ENCODE measurements at regions not wholly inside any gene's neighbourhood (a gene's known extent, or its start where the extent isn't known, plus 50 kb on each side); places are given as distances from the start of the nearest gene placed in this dataset.

DNA sequence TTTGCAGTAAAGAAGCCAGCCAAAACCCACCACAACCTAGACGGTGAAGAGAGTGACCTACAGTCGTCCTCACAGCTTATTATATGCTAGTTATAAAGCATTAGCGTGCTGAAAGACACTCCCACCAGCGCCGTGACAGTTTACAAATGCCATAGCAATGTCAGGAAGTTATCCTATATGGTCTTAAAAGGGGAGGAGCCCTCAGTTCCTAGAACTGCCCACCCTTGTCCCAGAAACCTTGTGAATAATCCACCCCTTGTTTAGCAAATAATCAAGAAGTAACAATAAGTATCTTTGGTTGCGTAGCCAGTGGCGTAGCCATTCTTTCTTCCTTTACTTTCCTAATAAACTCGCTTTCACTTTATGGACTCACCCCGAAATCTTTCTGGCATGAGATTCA lies 227.9 kb upstream of the ARGLU1 start:
- 50% methylated on average over 9 of the region's 9 CpGs for WGBS
- Histone ChIP-seq H3K36me3 (ENCODE audit: control insufficient read depth in 2 of 2, insufficient read depth in 2 of 2, low read length in 1 of 2) (no peaks in the 10 kb centered on the region), H3K4me3 (ENCODE audit: low read length in 2 of 2) (peak overlapping the region in 1 of 2 donors; percentile 17), H3K4me1 (ENCODE audit: control insufficient read depth in 2 of 2, insufficient read depth in 2 of 2, low read length in 2 of 2) (no peaks in the 10 kb centered on the region), H3K27ac (ENCODE audit: low read depth in 1 of 2, low read length in 1 of 2) (no peak overlapping the region), H3K9me3 (ENCODE audit: control insufficient read depth in 2 of 2, insufficient read depth in 1 of 2, low read length in 1 of 2) (peaks cover 0 to 3% of the 10 kb centered on the region in 2 donors), H3K27me3 (ENCODE audit: control insufficient read depth in 2 of 2, insufficient read depth in 1 of 2, low read length in 1 of 2) (no peaks in the 10 kb centered on the region)
- no peak for DNase-seq (ENCODE audit: low read depth in 6 of 9, low spot score in 9 of 9)

GRCh38 chr13:106794117-106794516 lies 226.2 kb upstream of the ARGLU1 start:
- no peak for DNase-seq (ENCODE audit: low read depth in 6 of 9, low spot score in 9 of 9)
- Histone ChIP-seq H3K27me3 (ENCODE audit: control insufficient read depth in 2 of 2, insufficient read depth in 1 of 2, low read length in 1 of 2) (no peaks in the 10 kb centered on the region), H3K4me1 (ENCODE audit: control insufficient read depth in 2 of 2, insufficient read depth in 2 of 2, low read length in 2 of 2) (no peaks in the 10 kb centered on the region), H3K36me3 (ENCODE audit: control insufficient read depth in 2 of 2, insufficient read depth in 2 of 2, low read length in 1 of 2) (no peaks in the 10 kb centered on the region), H3K4me3 (ENCODE audit: low read length in 2 of 2) (no peak overlapping the region), H3K27ac (ENCODE audit: low read depth in 1 of 2, low read length in 1 of 2) (no peak overlapping the region), H3K9me3 (ENCODE audit: control insufficient read depth in 2 of 2, insufficient read depth in 1 of 2, low read length in 1 of 2) (peaks cover 0 to 3% of the 10 kb centered on the region in 2 donors)
- WGBS, result 92% methylated on average over 4 of the region's 4 CpGs

- no peak for DNase-seq (ENCODE audit: low read depth in 6 of 9, low spot score in 9 of 9)
- H3K36me3 ChIP-seq (ENCODE audit: control insufficient read depth in 2 of 2, insufficient read depth in 2 of 2, low read length in 1 of 2), result no peaks in the 10 kb centered on the region
- no peaks in the 10 kb centered on the region for H3K9me3 ChIP-seq (ENCODE audit: control insufficient read depth in 2 of 2, insufficient read depth in 1 of 2, low read length in 1 of 2)
- no peaks in the 10 kb centered on the region for H3K27me3 ChIP-seq (ENCODE audit: control insufficient read depth in 2 of 2, insufficient read depth in 1 of 2, low read length in 1 of 2)
- H3K4me1 ChIP-seq (ENCODE audit: control insufficient read depth in 2 of 2, insufficient read depth in 2 of 2, low read length in 2 of 2), result no peaks in the 10 kb centered on the region
- no peak overlapping the region for H3K27ac ChIP-seq (ENCODE audit: low read depth in 1 of 2, low read length in 1 of 2)
- H3K4me3 ChIP-seq (ENCODE audit: low read length in 2 of 2), result no peak overlapping the region
These were observed 222.0 kb upstream of the ARGLU1 start for GRCh38 chr13:106789911-106790310.

DNA sequence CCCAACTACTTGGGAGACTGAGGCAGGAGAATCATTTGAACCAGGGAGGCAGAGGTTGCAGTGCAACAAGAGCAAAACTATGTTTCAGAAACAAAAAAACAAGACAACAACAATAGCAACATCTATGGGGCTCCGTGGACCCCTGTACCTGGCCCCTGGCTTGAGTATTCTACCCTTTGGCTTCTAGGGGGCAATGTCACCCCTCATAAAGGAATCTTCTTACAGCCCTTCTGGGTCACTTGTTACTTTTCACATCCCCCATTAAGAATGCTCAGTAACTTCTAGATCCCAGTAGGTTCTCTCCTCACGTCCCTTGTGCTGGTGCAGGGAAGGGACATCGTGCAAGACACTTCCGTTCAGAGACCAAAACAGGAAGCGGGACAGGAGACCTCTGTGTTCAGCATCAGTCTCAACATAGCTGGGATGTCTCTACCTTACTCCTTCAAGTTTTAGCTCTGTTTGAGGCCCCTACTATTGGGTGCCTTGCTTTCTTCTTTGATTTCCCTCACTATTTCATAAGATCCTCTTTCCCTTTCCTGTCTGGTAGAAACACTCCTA lies 218.1 kb upstream of the ARGLU1 start:
- Histone ChIP-seq H3K4me1 (ENCODE audit: control insufficient read depth in 2 of 2, insufficient read depth in 2 of 2, low read length in 2 of 2) (no peaks in the 10 kb centered on the region), H3K27ac (ENCODE audit: low read depth in 1 of 2, low read length in 1 of 2) (no peak overlapping the region), H3K27me3 (ENCODE audit: control insufficient read depth in 2 of 2, insufficient read depth in 1 of 2, low read length in 1 of 2) (no peaks in the 10 kb centered on the region), H3K36me3 (ENCODE audit: control insufficient read depth in 2 of 2, insufficient read depth in 2 of 2, low read length in 1 of 2) (no peaks in the 10 kb centered on the region), H3K9me3 (ENCODE audit: control insufficient read depth in 2 of 2, insufficient read depth in 1 of 2, low read length in 1 of 2) (no peaks in the 10 kb centered on the region), H3K4me3 (ENCODE audit: low read length in 2 of 2) (no peak overlapping the region)
- no peak for DNase-seq (ENCODE audit: low read depth in 6 of 9, low spot score in 9 of 9)
- 37% methylated on average over 5 of the region's 5 CpGs for WGBS

GRCh38 chr13:106774621-106775020 lies 206.7 kb upstream of the ARGLU1 start:
- Histone ChIP-seq H3K4me3 (ENCODE audit: low read length in 2 of 2) (no peak overlapping the region), H3K27ac (ENCODE audit: low read depth in 1 of 2, low read length in 1 of 2) (no peak overlapping the region), H3K36me3 (ENCODE audit: control insufficient read depth in 2 of 2, insufficient read depth in 2 of 2, low read length in 1 of 2) (no peaks in the 10 kb centered on the region), H3K9me3 (ENCODE audit: control insufficient read depth in 2 of 2, insufficient read depth in 1 of 2, low read length in 1 of 2) (no peaks in the 10 kb centered on the region), H3K27me3 (ENCODE audit: control insufficient read depth in 2 of 2, insufficient read depth in 1 of 2, low read length in 1 of 2) (no peaks in the 10 kb centered on the region), H3K4me1 (ENCODE audit: control insufficient read depth in 2 of 2, insufficient read depth in 2 of 2, low read length in 2 of 2) (no peaks in the 10 kb centered on the region)
- WGBS, result 97% methylated on average over 1 of the region's 1 CpG
- no peak for DNase-seq (ENCODE audit: low read depth in 6 of 9, low spot score in 9 of 9)

DNA sequence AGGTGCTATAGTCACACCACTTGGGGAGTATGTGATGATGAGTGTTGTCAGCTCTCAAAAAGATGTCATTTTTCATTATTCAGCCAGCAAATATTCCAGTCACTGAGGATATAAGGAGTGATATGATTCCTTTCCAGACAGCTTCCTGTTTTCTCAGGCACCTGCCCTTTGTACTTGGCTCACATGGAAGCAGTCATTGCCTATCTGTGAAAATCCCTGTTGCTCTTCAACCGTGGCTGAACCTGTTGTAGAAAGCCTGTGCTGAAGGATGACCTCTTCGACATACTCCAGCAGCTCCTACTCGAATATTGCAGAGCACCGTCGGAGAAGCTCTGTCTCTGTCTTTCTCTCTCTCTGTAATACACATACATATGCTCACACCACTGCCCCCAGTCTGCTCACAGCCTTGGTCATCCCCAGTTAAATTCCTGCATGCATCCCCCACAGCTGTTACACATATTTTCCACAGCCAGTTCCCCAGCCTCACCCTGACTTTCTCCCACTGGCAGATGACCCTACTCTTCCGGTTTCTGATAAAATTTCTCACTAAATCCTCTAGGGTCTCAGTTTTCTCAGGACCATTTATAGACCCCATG lies 204.2 kb upstream of the ARGLU1 start:
- DNase-seq (ENCODE audit: low read depth in 6 of 9, low spot score in 9 of 9), result no peak
- Histone ChIP-seq H3K27me3 (ENCODE audit: control insufficient read depth in 2 of 2, insufficient read depth in 1 of 2, low read length in 1 of 2) (no peaks in the 10 kb centered on the region), H3K27ac (ENCODE audit: low read depth in 1 of 2, low read length in 1 of 2) (no peak overlapping the region), H3K36me3 (ENCODE audit: control insufficient read depth in 2 of 2, insufficient read depth in 2 of 2, low read length in 1 of 2) (no peaks in the 10 kb centered on the region), H3K4me1 (ENCODE audit: control insufficient read depth in 2 of 2, insufficient read depth in 2 of 2, low read length in 2 of 2) (no peaks in the 10 kb centered on the region), H3K4me3 (ENCODE audit: low read length in 2 of 2) (no peak overlapping the region), H3K9me3 (ENCODE audit: control insufficient read depth in 2 of 2, insufficient read depth in 1 of 2, low read length in 1 of 2) (no peaks in the 10 kb centered on the region)
- WGBS, result 79% methylated on average over 6 of the region's 6 CpGs

DNA sequence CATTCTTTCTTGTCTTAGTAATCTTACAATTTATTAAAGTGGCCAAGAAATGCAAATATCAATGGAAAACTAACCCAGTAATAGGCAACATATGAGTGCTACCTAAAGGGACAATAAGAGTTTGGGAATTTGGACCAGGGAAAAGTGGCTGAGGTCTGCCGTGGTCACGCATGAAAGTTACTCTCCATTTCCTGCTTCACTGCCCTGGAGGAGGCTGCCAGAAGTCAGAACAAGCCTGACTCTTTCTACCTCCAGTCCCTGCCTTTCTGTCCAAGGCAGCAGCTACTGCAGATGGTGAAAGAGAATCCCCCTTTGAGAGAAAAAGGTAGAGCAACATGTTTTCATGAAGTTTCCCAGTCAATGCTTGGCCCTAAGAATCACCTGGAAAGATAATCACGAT lies 201.1 kb upstream of the ARGLU1 start:
- no peaks in the 10 kb centered on the region for H3K27me3 ChIP-seq (ENCODE audit: control insufficient read depth in 2 of 2, insufficient read depth in 1 of 2, low read length in 1 of 2)
- no peak overlapping the region for H3K4me3 ChIP-seq (ENCODE audit: low read length in 2 of 2)
- H3K9me3 ChIP-seq (ENCODE audit: control insufficient read depth in 2 of 2, insufficient read depth in 1 of 2, low read length in 1 of 2), result no peaks in the 10 kb centered on the region
- H3K27ac ChIP-seq (ENCODE audit: low read depth in 1 of 2, low read length in 1 of 2), result no peak overlapping the region
- DNase-seq (ENCODE audit: low read depth in 6 of 9, low spot score in 9 of 9), result no peak
- no peaks in the 10 kb centered on the region for H3K36me3 ChIP-seq (ENCODE audit: control insufficient read depth in 2 of 2, insufficient read depth in 2 of 2, low read length in 1 of 2)
- WGBS, result 93% methylated on average over 3 of the region's 3 CpGs
- no peaks in the 10 kb centered on the region for H3K4me1 ChIP-seq (ENCODE audit: control insufficient read depth in 2 of 2, insufficient read depth in 2 of 2, low read length in 2 of 2)

DNA sequence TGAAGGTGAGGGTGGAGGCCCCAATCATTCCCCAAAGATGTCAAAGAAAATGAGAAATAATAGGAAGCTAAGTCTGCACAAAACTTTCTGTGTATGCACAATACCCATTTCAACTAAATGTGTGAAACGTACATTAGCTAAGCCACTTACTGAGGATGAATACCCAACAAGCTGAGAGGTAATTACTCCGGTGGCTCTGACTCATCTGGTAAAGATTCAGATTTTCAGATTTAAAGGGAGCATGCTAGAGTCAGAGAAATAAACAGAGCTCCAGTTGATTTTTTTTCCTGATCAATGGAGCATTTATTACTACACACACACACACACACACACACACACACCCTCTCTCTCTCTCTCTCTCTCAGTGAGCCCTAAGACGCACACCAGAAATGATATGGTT lies 194.8 kb upstream of the ARGLU1 start:
- H3K36me3 ChIP-seq (ENCODE audit: control insufficient read depth in 2 of 2, insufficient read depth in 2 of 2, low read length in 1 of 2), result no peaks in the 10 kb centered on the region
- H3K4me3 ChIP-seq (ENCODE audit: low read length in 2 of 2), result no peak overlapping the region
- no peaks in the 10 kb centered on the region for H3K27me3 ChIP-seq (ENCODE audit: control insufficient read depth in 2 of 2, insufficient read depth in 1 of 2, low read length in 1 of 2)
- H3K4me1 ChIP-seq (ENCODE audit: control insufficient read depth in 2 of 2, insufficient read depth in 2 of 2, low read length in 2 of 2), result no peaks in the 10 kb centered on the region
- no peaks in the 10 kb centered on the region for H3K9me3 ChIP-seq (ENCODE audit: control insufficient read depth in 2 of 2, insufficient read depth in 1 of 2, low read length in 1 of 2)
- no peak for DNase-seq (ENCODE audit: low read depth in 6 of 9, low spot score in 9 of 9)
- no peak overlapping the region for H3K27ac ChIP-seq (ENCODE audit: low read depth in 1 of 2, low read length in 1 of 2)
- WGBS, result 96% methylated on average over 3 of the region's 3 CpGs

- H3K36me3 ChIP-seq (ENCODE audit: control insufficient read depth in 2 of 2, insufficient read depth in 2 of 2, low read length in 1 of 2), result no peaks in the 10 kb centered on the region
- no peaks in the 10 kb centered on the region for H3K27me3 ChIP-seq (ENCODE audit: control insufficient read depth in 2 of 2, insufficient read depth in 1 of 2, low read length in 1 of 2)
- no peak for DNase-seq (ENCODE audit: low read depth in 6 of 9, low spot score in 9 of 9)
These were observed 188.5 kb upstream of the ARGLU1 start for GRCh38 chr13:106756446-106756845.

More at GRCh38 chr13:106756446-106756845, 188.5 kb upstream of the ARGLU1 start:
- Histone ChIP-seq H3K27ac (ENCODE audit: low read depth in 1 of 2, low read length in 1 of 2) (no peak overlapping the region), H3K4me1 (ENCODE audit: control insufficient read depth in 2 of 2, insufficient read depth in 2 of 2, low read length in 2 of 2) (no peaks in the 10 kb centered on the region), H3K9me3 (ENCODE audit: control insufficient read depth in 2 of 2, insufficient read depth in 1 of 2, low read length in 1 of 2) (no peaks in the 10 kb centered on the region), H3K4me3 (ENCODE audit: low read length in 2 of 2) (no peak overlapping the region)
- WGBS, result 92% methylated on average over 8 of the region's 8 CpGs
